Glomerular visceral epithelial cell (primary cell): ENCODE measurements at regions not wholly inside any gene's neighbourhood (a gene's known extent, or its start where the extent isn't known, plus 50 kb on each side); places are given as distances from the start of the nearest gene placed in this dataset.

Experiments
- DNase-seq: peaks from one replicate; pipeline ENCODE4 v3.0.0-alpha.2; 2016; ENCODE audit errors: extremely low spot score

GRCh38 chr12:67589078-67589477, 59.5 kb upstream of the DYRK2 start:
- no peak for DNase-seq

GRCh38 chr12:67590149-67590790, 58.3 kb upstream of the DYRK2 start:
- no peak for DNase-seq

GRCh38 chr12:67592228-67593011, 56.1 kb upstream of the DYRK2 start:
- peak; percentile 45 for DNase-seq

GRCh38 chr12:67593041-67593440, 55.5 kb upstream of the DYRK2 start:
- peak; percentile 19 for DNase-seq

- no peak for DNase-seq
These were observed 54.8 kb upstream of the DYRK2 start for GRCh38 chr12:67593461-67594330.

GRCh38 chr12:67594888-67595287, 53.7 kb upstream of the DYRK2 start:
- DNase-seq, result no peak

GRCh38 chr12:67595365-67595764, 53.2 kb upstream of the DYRK2 start:
- DNase-seq, result no peak

GRCh38 chr12:67598598-67598997, 49.9 kb upstream of the DYRK2 start:
- DNase-seq, result no peak
